ENCODE measurements at regions not wholly inside any gene's neighbourhood (a gene's known extent, or its start where the extent isn't known, plus 50 kb on each side); places are given as distances from the start of the nearest gene placed in this dataset.

GRCh38 chrX:9280831-9281230 is 184.0 kb upstream of the TBL1X start:
- no peak for TF ChIP-seq OSR1 (CRISPR knock-in tag; IDR thresholded peaks at IDR 0.05)
- TF ChIP-seq ZFP30 (CRISPR knock-in tag; IDR thresholded peaks at IDR 0.05) = no peak
- TF ChIP-seq PATZ1 (CRISPR knock-in tag; IDR thresholded peaks at IDR 0.05; ENCODE audit: borderline replicate concordance) = no peak
- TF ChIP-seq ZNF565 (CRISPR knock-in tag; conservative IDR thresholded peaks at IDR 0.05; ENCODE audit: low read depth) = no peak
